Epithelial cell of prostate (primary cell): ENCODE measurements at regions not wholly inside any gene's neighbourhood (a gene's known extent, or its start where the extent isn't known, plus 50 kb on each side); places are given as distances from the start of the nearest gene placed in this dataset.
"Not testable (repeated sequence)": the region's sequence is repeated elsewhere in the genome, so short reads cannot be mapped to it uniquely, and the experiment has no call there.

ENCODE experiments used
- DNase-seq: peaks from one replicate; pipeline ENCODE4 v3.0.0-alpha.2; 2011; ENCODE audit warnings: low read depth, low spot score
- H3K27ac ChIP-seq: fragments of 450-650 bp; 2 replicates; pipeline ENCODE4 v1.5.1; 2017; ENCODE audit warnings: mild to moderate bottlenecking

DNA sequence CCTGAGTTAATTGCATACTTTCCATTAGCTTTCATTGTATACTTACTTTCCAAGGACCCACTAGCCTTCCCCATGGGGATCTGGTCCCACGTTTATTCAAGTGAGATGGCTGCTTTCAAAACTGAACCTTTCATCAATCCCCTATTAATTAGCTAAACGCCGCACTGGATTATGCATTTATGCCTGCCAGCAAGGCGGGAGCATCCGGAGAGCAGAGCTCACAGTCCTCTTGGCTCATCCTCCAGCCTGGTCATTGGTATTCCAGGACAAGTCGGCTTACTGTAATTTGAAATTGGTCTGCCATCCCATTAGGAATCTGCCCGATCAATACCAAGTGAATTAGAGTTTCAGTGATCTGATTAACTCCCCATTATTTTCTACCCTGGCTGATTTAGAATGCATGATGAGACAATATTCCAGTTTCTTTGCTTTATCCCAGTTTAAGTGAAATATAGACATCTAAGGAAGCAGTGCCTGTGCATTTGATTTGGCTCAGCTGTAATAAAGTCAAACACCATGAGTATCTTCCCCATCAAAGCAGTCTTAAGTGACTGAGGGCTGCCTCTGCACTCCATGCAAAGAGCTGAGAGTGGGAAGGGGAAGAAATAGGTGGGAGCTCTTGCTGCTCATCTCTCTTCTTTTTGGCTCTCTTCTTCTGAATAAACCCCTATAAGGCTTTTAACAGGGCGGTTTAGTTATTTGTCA, 411.4 kb downstream of the GPAT3 start:
- H3K27ac ChIP-seq: no peak overlapping the region

DNA sequence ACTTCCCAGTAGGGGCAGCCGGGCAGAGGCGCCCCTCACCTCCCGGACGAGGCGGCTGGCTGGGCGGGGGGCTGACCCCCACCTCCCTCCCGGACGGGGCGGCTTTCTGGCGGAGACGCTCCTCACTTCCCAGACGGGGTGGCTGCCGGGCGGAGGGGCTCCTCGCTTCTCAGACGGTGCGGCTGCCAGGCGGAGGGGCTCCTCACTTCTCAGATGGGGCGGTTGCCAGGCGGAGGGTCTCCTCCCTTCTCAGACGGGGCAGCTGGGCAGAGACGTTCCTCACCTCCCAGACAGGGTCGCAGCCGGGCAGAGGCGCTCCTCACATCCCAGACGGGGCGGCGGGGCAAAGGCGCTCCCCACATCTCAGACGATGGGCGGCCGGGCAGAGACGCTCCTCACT, 407.8 kb downstream of the GPAT3 start:
- not testable (repeated sequence) for H3K27ac ChIP-seq, DNase-seq

More for the DNA sequence above, 411.4 kb downstream of the GPAT3 start:
- no peak for DNase-seq

DNA sequence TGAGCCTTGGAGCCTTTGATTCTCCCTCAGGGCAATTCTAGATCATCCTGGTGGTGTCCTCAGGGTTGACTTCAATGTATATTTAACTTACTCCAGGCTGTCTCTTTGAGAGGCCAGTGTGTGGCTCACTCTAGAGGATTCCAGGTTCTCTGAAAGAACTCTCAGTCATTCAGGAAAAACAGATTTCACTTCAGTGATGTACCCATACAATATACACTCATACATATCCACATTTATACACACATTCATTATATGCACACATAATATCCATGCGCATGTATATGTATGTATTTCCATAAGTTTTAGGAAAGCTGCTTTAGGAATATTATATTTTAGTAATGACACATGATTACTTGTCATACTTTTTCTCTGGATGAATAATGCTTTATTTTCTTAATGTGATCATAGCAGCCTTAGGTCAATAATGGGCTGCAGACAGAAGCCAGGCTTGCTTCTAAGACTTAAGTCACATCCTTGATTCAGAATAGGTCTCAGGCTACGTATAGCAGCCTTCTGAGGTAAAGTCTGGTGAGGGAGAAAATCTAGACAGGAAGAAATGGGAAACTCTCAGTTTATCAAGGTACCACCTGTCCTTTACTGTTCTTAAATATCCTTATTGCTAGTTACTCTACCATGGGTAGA, 397.0 kb downstream of the GPAT3 start:
- DNase-seq: no peak
- no peak overlapping the region for H3K27ac ChIP-seq

DNA sequence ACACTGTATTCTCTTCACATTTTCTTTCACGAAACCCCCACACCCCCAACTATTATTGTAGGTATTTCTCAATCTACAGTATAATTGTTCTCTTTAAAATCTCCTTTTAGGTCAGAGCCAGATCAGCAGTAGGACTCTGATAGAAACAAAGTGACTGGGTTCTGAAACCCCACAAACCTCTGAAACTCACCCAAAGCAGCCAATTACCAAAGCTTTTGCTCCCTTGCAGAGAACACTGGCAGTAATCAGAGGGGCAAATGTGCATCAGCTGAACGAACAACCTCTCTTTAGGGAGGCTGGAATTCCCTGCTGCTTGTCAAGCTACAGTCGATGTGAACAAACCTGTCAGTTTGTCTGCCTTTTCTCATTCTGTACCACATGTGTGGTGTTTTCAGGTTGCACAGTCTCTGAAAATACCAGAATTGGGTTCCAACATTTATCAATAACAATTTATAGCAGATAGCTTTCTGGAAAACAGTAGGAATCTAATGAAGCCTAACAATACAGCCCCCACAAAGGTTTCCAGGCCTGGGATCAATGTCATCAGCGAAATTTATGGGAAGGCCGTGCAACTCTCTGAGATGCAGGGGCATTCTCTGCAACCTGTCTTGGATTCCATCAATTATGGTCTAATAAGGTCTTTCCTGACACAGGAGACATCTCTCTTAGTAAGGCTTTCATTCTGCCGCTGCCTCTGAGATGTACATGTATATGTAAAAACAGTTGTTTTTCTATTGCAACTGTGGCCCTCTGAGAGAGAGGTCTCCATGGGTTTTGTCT, 395.9 kb downstream of the GPAT3 start:
- H3K27ac ChIP-seq: no peak overlapping the region
- DNase-seq: no peak

DNA sequence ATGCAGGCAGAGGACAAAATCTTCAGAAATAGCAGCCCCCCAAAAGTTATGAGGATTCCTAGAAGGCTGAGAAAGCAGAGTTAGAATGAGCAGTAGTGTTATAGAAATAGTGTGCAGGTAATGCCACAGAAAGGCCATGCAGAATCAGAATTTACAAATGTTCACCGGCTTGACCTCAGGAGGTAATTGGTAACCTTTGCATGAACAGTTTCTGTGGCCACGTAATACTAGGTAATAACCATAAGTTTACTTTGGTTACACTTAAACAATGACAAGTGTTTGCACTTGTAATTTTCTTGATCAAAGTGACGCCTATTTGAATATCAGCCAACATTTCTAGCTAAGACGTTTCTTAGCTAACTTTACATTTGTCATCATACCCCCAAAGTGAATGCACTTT, 393.6 kb downstream of the GPAT3 start:
- H3K27ac ChIP-seq: no peak overlapping the region
- DNase-seq: no peak

DNA sequence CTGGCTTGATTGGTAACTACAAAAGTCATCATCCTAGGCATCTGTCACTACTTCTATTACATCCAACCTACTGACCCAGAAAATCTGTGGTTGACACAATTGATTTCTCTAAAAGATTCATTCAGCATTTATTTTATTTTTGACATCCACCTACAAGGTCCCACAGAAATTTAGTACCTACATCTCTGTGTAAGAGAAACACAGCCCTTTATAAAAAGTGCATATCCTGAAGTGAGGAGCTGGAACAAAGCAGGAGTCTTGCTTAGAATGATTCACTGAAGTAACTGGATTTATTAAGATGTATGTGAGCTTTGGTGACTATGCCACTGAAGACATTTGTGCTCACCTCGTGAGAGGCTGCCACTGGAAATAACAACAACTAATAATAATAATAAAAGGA, 391.0 kb downstream of the GPAT3 start:
- no peak for DNase-seq
- no peak overlapping the region for H3K27ac ChIP-seq

DNA sequence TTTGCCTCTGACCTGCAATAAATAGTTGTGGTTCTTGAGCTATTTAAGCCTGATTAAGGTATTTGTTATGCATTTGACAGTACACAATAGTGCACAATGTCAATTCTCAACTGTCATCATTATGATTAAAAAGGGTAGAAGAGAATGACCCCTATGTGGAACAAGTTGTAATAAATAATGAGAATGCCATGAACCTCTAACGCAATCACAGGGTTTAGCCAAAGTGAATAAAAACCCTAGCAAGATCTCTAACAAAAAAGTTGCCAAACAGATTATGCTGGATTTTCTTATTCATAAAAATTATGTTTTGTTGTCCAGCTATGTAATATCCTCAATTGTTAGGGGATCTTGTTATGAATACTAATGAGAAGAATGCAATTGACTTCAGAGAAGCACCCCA, 387.4 kb downstream of the GPAT3 start:
- no peak overlapping the region for H3K27ac ChIP-seq
- no peak for DNase-seq

DNA sequence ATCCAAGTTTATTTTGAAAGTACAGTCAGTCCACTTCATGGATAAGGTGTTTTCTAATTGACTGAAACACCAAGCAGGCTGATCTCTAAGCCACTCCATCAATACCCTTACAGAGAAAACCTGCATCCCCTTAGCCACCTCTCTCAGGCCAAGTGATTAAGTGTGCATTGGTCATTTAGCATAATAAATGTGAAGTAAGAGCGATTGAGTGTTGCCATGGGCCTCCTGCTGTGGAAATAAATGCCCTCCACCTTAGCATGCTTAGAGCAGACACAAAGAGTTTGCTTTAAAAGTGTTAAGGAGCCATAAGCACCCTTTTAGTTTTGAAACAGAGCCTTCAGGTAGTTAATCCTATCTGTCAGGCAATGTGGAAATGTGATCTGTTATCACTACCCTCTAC, 386.5 kb downstream of the GPAT3 start:
- no peak for DNase-seq
- H3K27ac ChIP-seq: no peak overlapping the region

DNA sequence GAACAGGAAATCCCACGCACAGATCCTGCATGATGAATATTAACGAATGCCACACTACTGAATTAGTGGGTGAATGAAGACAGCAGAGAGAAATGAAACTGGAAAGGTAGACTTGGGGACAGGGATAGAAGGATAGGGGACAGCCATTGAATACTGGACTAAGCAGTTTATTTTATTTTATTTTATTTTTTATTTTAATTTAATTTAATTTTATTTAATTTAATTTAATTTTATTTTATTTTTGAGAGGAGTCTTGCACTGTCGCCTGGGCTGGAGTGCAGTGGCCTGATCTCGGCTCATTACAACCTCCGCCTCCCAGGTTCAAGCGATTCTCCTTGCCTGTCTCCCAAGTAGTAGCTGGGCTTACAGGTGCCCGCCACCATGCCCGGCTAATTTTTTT, 385.2 kb downstream of the GPAT3 start:
- H3K27ac ChIP-seq: no peak overlapping the region
- no peak for DNase-seq

DNA sequence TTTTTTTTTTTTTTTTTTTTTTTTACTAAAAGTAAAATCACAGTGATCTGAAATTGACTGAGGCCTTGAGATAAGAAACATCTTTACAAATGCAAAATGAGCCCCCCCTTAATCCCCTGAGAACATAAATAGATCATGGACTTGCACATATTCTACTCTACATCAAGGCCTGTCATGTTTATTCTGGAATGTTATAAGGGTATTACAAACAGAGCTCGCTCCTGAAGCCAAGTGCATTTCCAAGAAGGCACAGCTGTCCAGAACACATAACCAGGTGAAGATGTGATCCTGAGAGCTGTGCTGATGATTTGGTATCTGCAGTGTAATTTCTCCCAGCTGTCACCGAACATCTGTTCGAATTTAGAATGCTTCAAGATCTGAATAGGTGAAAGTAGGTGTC, 384.5 kb downstream of the GPAT3 start:
- DNase-seq: no peak
- H3K27ac ChIP-seq: no peak overlapping the region

DNA sequence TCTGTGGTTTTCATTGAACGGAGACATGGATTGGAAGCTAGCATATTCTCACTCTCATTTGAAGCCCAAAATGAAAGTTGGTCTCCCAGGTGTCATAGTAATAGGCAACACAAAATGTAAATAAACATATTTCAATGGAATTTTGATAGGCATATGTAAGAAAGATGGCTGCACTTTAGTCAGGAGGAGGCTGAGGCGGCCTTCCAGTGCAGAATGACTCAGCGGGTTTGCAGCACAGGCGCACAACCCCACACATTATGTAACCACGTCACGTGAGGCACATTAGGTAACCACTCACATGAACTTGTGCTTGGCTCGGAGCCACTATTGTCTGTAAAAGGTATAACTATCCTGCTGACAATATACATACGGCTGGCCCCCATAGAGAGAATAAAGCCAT, 381.7 kb downstream of the GPAT3 start:
- no peak overlapping the region for H3K27ac ChIP-seq
- DNase-seq: no peak

DNA sequence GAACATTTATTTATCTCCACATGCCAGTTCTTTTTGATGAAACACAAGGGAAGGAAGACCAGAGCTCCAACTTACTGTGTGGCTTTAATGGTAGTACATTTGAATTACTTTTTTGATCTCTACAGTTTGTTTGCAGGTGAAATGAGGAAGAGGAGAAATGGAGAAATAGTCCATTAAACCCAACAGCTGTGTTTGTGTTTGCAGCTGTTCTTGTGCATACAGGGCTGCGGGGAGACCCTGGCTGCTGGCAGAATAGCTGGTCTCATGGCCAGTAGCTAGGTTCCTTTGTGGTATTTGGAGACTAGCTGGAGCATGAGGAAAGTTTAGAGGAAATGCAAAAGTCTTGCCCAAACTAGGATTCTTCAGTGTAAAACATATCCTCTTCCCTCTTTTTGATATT, 374.8 kb downstream of the GPAT3 start:
- DNase-seq: no peak

DNA sequence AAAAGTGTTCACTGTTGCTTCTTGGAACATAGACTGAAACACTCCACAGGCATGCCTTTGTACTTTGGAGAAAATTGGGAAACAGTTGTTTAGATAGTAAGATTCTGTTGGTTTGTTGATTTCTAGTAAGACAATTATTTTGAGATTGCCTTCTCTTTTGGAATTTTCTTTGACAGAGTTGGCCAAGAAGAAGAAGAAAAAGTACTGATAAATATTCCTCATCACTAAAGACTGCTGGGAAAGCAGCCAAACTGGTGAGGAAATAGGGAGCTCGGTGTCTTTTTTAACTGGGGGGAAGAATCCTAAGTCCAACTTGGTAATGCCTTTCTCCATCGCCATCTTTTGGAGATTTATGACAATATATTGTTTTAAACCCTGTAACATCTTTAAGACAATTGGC, 370.7 kb downstream of the GPAT3 start:
- H3K27ac ChIP-seq: no peak overlapping the region
- no peak for DNase-seq

More for the DNA sequence above, 374.8 kb downstream of the GPAT3 start:
- H3K27ac ChIP-seq: no peak overlapping the region

DNA sequence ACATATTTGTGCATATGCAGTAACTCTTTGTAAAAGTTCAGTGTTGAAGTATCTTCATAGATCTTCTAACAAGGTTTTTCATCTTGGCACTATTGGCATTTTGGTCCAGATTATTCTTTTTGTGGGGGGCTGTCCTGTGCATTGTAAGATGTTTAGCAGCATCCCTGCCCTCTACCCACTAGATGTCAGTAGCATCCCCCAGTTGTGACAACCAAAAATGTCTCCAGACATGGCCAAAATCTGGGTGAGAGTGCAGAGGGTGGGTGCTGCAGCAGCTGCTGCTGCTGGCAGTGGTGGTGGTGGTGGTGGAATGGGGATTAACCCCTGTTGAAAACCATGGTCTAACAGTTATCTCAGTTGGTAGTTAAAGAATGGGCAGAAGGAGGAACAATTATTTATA, 370.0 kb downstream of the GPAT3 start:
- H3K27ac ChIP-seq: no peak overlapping the region
- DNase-seq: no peak

DNA sequence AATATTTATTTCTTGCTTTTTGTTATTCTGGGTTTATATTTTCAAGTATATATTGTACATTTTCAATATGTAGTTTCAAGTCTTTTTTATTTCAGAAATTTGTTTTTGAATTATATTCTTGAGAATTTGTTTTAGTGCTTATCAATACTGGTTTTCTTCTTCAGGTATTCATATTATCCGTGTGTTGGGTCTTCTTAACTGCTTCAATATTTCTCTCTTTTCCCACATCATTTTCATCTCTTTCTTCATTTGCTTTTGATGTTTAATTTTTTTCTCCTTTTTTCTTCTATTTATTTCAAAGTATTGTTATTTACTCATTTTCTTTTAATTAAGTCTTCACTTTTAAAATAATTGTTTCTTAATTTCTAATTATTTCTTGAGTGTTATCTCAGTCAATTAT, 367.8 kb downstream of the GPAT3 start:
- not testable (repeated sequence) for DNase-seq, H3K27ac ChIP-seq

DNA sequence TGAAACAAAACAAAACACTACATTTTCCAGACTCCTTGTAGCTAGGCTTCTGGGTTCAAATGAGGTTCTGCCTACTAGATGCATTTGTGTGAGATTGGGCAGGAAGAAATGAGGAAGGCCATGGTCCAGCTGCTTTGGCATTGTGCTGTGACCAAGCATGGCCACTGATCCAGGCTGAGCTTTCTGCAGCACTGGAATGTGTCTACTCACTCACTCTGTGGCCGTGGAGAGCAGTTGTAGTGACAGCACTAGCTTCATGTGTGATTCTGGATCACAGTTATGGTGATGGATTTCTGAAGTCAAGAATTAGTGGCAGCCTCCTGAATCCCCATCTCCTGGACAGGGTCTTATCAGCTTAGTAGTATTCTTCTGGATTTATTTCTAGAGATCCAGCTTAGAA, 358.9 kb downstream of the GPAT3 start:
- H3K27ac ChIP-seq: no peak overlapping the region
- DNase-seq: no peak

DNA sequence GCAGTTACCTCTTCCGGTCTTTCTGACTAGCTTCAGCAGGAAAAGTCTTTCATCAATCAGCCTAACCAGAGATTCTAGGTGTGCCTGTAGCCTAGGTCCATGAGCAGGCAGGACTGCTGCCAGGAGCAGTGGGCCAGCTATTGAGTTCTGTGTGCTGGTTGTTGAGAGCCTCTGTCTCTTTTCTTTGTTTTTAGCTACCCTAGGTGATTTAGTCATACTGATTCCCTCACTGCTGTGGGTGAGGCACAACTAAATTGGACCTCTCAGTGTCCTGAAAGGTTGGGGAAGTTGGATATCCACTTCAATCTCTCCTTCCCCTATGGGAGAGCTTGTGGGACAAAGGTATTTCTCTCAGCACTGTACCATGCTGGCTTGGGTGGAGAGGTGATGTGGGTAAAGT, 354.9 kb downstream of the GPAT3 start:
- no peak overlapping the region for H3K27ac ChIP-seq

DNA sequence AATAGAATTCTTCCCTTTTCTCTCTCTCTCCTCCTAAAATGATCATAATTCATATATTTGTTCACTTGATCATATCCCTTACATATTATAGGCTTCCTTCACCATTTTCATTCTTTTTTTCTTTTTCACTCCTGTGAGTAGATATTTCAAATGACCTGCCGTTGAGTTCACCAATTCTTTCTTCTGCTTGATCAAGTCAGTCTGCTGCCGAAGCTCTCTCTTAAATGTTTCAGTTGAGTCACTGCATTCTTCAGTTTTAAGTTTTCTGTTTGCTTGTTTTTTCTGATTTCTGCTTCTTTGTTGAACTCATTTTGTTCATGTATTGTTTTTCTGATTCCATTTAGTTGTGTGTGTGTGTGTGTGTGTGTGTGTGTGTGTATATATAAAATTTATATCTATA, 354.3 kb downstream of the GPAT3 start:
- H3K27ac ChIP-seq: no peak overlapping the region

More for the DNA sequence above, 354.9 kb downstream of the GPAT3 start:
- DNase-seq: no peak

DNA sequence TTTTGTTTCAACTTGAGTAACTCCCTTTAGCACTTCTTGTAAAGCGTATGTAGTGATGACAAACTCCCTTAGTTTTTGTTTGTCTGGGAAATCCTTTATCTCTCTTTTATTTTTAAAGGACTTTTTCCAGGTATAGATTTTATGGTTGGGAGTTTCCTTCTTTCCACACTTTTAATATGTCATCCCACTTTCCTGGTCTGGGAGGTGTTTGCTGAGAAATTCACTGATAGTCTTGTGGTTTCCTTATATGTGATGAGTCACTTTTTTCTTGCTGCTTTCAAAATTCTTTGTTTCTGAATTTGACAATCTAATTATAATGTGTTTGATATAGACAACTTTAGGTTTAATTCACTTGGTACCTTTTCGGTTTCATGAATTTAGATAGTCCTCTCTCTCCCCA, 353.9 kb downstream of the GPAT3 start:
- peak; percentile 18 for DNase-seq
- H3K27ac ChIP-seq: no peak overlapping the region

More for the DNA sequence above, 354.3 kb downstream of the GPAT3 start:
- no peak for DNase-seq

DNA sequence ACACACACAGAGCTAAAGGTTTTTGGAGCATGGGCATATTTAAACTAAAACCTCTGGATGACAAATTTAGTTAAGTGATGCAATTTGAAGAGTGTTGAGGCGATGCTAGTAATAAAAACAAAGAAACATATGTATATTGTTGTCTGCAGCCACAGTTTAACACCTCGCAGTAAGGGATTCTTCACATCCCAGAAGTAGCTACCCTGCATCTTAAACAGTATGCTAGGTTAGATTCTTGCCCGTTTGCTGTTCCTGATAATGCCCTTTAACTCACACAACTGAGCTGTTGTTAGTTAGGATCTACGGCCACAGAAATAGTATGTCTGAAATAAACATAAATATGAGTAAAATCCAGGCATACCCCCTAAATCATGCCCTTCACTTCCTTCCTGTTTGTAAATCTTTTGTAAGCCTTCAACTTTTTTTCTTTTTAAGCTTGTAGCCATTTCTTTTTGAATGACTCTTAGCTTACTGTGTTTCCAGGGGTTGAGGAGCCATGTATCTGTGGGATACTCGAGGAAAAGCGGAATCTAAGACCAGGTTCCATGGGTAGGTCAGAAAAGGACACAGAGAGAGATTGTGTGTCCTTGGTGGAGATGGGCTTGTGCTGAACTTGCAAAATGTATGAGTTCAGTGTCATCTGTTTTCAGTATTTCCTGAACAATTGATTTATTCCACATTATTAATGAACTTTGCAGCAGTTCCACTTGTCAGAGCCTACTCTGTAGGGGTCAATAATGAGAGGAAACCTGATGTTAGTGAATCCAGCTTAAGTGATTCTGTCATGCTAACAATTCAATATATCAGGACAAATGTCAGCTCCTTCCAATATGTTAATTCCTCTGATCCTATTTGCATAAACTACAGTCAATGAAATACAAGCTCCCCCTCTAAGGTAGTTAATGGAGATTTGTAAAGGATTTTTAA, 349.6 kb downstream of the GPAT3 start:
- no peak for DNase-seq
- H3K27ac ChIP-seq: no peak overlapping the region
